Spleen (tissue), 11 donors: ENCODE measurements at regions not wholly inside any gene's neighbourhood (a gene's known extent, or its start where the extent isn't known, plus 50 kb on each side); places are given as distances from the start of the nearest gene placed in this dataset.

ENCODE experiments used
- DNase-seq: peaks from one replicate; pipeline ENCODE4 v3.0.0-alpha.2; 2020
- H3K27ac ChIP-seq, 8 donors: fragments of 200-600 bp; sonication (generic) in 7 of 8; 1 replicate in 4 of 8; 2 replicates in 4 of 8; pipeline versions ENCODE4 v1.5.0 to v1.8.0; 2016 to 2021; ENCODE audit warnings: inconsistent platforms in 4 of 8, mild to moderate bottlenecking in 4 of 8, moderate library complexity in 1 of 8
- H3K27me3 ChIP-seq, 7 donors: fragments of 200-600 bp; sonication (generic) in 6 of 7; replicated peaks in 1 of 7; 1 replicate in 4 of 7; 2 replicates in 3 of 7; pipeline versions ENCODE4 v1.5.0 to v1.8.0; 2016 to 2021; ENCODE audit warnings: inconsistent platforms in 3 of 7, mild to moderate bottlenecking in 1 of 7
- H3K36me3 ChIP-seq, 6 donors: fragments of 200-600 bp; sonication (generic) in 5 of 6; 1 replicate in 4 of 6; 2 replicates in 2 of 6; pipeline versions ENCODE4 v1.5.0 to v1.8.0; 2016 to 2021; ENCODE audit warnings: inconsistent platforms in 2 of 6
- H3K4me1 ChIP-seq, 6 donors: fragments of 200-600 bp; sonication (generic) in 5 of 6; 1 replicate in 3 of 6; 2 replicates in 3 of 6; pipeline versions ENCODE4 v1.5.0 to v1.8.0; 2016 to 2021; ENCODE audit warnings: inconsistent platforms in 3 of 6
- H3K4me3 ChIP-seq, 8 donors: fragments of 200-600 bp; sonication (generic) in 7 of 8; 1 replicate in 4 of 8; 2 replicates in 4 of 8; pipeline versions ENCODE4 v1.5.0 to v1.8.0; 2016 to 2021; ENCODE audit warnings: inconsistent platforms in 4 of 8, mild to moderate bottlenecking in 4 of 8, moderate library complexity in 2 of 8
- H3K9me3 ChIP-seq, 8 donors: fragments of 200-600 bp; sonication (generic) in 7 of 8; 1 replicate in 4 of 8; 2 replicates in 4 of 8; pipeline versions ENCODE4 v1.5.0 to v1.8.0; 2016 to 2021; ENCODE audit warnings: inconsistent platforms in 4 of 8
- CTCF ChIP-seq, 11 experiments: fragments of 200-600 bp in 7 of 11; fragments of 450-650 bp in 4 of 11; sonication (generic) in 4 of 11; IDR thresholded peaks in 8 of 11; conservative IDR thresholded peaks in 3 of 11; 1 replicate in 7 of 11; 2 replicates in 4 of 11; pipeline versions ENCODE4 v1.4.0 to v1.8.0; 2016 to 2021; ENCODE audit warnings: antibody characterized with exemption in 11 of 11, inconsistent platforms in 4 of 11, mild to moderate bottlenecking in 1 of 11
- POLR2A ChIP-seq, 3 donors: fragments of 450-650 bp; IDR thresholded peaks; one replicate each; pipeline ENCODE4 v1.5.1; 2017; ENCODE audit warnings: antibody characterized with exemption in 3 of 3, mild to moderate bottlenecking in 1 of 3
- POLR2AphosphoS5 ChIP-seq, 3 donors: sonication (generic); formaldehyde crosslinking; IDR thresholded peaks; one replicate each; pipeline ENCODE4 v1.5.1; 2017; ENCODE audit warnings: antibody characterized with exemption in 3 of 3
- WGBS, 5 donors: extraction: QIAGEN DNeasy Blood & Tissue Kit in 3 of 5; methylation state at CpG; one replicate each; pipeline versions ENCODE4 v1.1.5 to v1.1.7; 2013 to 2018; 5-methylcytosine and 5-hydroxymethylcytosine counted together
- intact Hi-C: fragments of 100-400 bp; cut with DNase I; formaldehyde crosslinking; loops from one replicate; pipeline ENCODE4 v1.15.0; 2023; ENCODE audit warnings: low total_unique reads
- donor health status: healthy with polysubstance abuse.
- donor health status: DM: no; HTN: no; CAD: no; lungs with moderate emphysema.
- donor health status: DM: no; HTN: no; CAD: no.
- donor health status: Bipolar disorder and iron deficiency.
- donor health status: healthy.
- donor health status: DM: no; HTN: no; CAD: no.
- donor health status: DM: yes; HTN: yes; CAD: no.

- intact Hi-C loops: no loop called here
- Histone ChIP-seq H3K27ac (no peak overlapping the region), H3K27me3 (no peaks in the 10 kb centered on the region), H3K4me3 (no peak overlapping the region), H3K9me3 (peaks cover 0 to 25% (median 0%) of the 10 kb centered on the region in 8 donors), H3K36me3 (no peaks in the 10 kb centered on the region), H3K4me1 (no peaks in the 10 kb centered on the region)
- TF ChIP-seq CTCF (IDR thresholded peaks at IDR 0.05 in 8 of 11, conservative IDR thresholded peaks at IDR 0.05 in 3 of 11) (no peak), POLR2AphosphoS5 (IDR thresholded peaks at IDR 0.05) (no peak), POLR2A (IDR thresholded peaks at IDR 0.05) (no peak)
- no peak for DNase-seq
- WGBS, 5 donors: 87 to 94% (median 92%) methylated on average over 6 to 7 of the region's 7 CpGs
Measured at GRCh38 chr6:66396549-66396948, 689.5 kb upstream of the EYS start.

- Histone ChIP-seq H3K4me3 (no peak overlapping the region), H3K27ac (no peak overlapping the region), H3K4me1 (no peaks in the 10 kb centered on the region), H3K36me3 (no peaks in the 10 kb centered on the region), H3K9me3 (peaks cover 0 to 25% (median 0%) of the 10 kb centered on the region in 8 donors), H3K27me3 (no peaks in the 10 kb centered on the region)
- 77 to 89% (median 84%) methylated on average over 4 to 6 of the region's 6 CpGs for WGBS, 5 donors
- TF ChIP-seq POLR2A (IDR thresholded peaks at IDR 0.05): no peak
- TF ChIP-seq POLR2AphosphoS5 (IDR thresholded peaks at IDR 0.05): no peak
- no peak for TF ChIP-seq CTCF (IDR thresholded peaks at IDR 0.05 in 8 of 11, conservative IDR thresholded peaks at IDR 0.05 in 3 of 11)
- no peak for DNase-seq
- intact Hi-C loops: no loop called here
Measured at GRCh38 chr6:66396145-66396544, 689.1 kb upstream of the EYS start.

GRCh38 chr6:66390393-66390792, 683.4 kb upstream of the EYS start:
- intact Hi-C loops: no loop called here
- WGBS, 5 donors: 83 to 99% (median 91%) methylated on average over 2 of the region's 2 CpGs

GRCh38 chr6:66376001-66376400, 669.0 kb upstream of the EYS start:
- H3K9me3 ChIP-seq: peaks cover 0 to 35% (median 3%) of the 10 kb centered on the region in 8 donors
- TF ChIP-seq POLR2AphosphoS5 (IDR thresholded peaks at IDR 0.05): no peak
- no peak overlapping the region for H3K27ac ChIP-seq
- no peaks in the 10 kb centered on the region for H3K4me1 ChIP-seq
- intact Hi-C loops: no loop called here
- H3K4me3 ChIP-seq: no peak overlapping the region
- 79 to 94% (median 86%) methylated on average over 2 of the region's 2 CpGs for WGBS, 5 donors
- H3K27me3 ChIP-seq: no peaks in the 10 kb centered on the region
- no peak for DNase-seq
- H3K36me3 ChIP-seq: no peaks in the 10 kb centered on the region

More at GRCh38 chr6:66390393-66390792, 683.4 kb upstream of the EYS start:
- Histone ChIP-seq H3K27me3 (no peaks in the 10 kb centered on the region), H3K9me3 (peaks cover 0 to 12% (median 2%) of the 10 kb centered on the region in 8 donors), H3K4me3 (no peak overlapping the region), H3K4me1 (no peaks in the 10 kb centered on the region), H3K36me3 (no peaks in the 10 kb centered on the region), H3K27ac (no peak overlapping the region)
- TF ChIP-seq POLR2AphosphoS5 (IDR thresholded peaks at IDR 0.05): no peak
- no peak for TF ChIP-seq CTCF (IDR thresholded peaks at IDR 0.05 in 8 of 11, conservative IDR thresholded peaks at IDR 0.05 in 3 of 11)
- no peak for TF ChIP-seq POLR2A (IDR thresholded peaks at IDR 0.05)
- DNase-seq: no peak

GRCh38 chr6:66369407-66369806, 662.4 kb upstream of the EYS start:
- Histone ChIP-seq H3K27me3 (no peaks in the 10 kb centered on the region), H3K4me3 (no peak overlapping the region), H3K9me3 (peaks cover 0 to 33% (median 6%) of the 10 kb centered on the region in 8 donors), H3K36me3 (no peaks in the 10 kb centered on the region), H3K4me1 (no peaks in the 10 kb centered on the region), H3K27ac (no peak overlapping the region)
- TF ChIP-seq CTCF (IDR thresholded peaks at IDR 0.05 in 8 of 11, conservative IDR thresholded peaks at IDR 0.05 in 3 of 11) (no peak), POLR2A (IDR thresholded peaks at IDR 0.05) (no peak), POLR2AphosphoS5 (IDR thresholded peaks at IDR 0.05) (no peak)
- DNase-seq: no peak
- intact Hi-C loops: no loop called here
